NCI-H1105 treated with DMSO at 0.1 percent for 48 hours (cell line): ENCODE measurements at regions not wholly inside any gene's neighbourhood (a gene's known extent, or its start where the extent isn't known, plus 50 kb on each side); places are given as distances from the start of the nearest gene placed in this dataset.

Source experiments
- DNase-seq: peaks from one replicate; lab custom pipeline; 2025; lab: John Stamatoyannopoulos, UW

- no peak for DNase-seq
These were observed 179.8 kb downstream of the FOXA2 start for GRCh38 chr20:22404419-22405170.

DNA sequence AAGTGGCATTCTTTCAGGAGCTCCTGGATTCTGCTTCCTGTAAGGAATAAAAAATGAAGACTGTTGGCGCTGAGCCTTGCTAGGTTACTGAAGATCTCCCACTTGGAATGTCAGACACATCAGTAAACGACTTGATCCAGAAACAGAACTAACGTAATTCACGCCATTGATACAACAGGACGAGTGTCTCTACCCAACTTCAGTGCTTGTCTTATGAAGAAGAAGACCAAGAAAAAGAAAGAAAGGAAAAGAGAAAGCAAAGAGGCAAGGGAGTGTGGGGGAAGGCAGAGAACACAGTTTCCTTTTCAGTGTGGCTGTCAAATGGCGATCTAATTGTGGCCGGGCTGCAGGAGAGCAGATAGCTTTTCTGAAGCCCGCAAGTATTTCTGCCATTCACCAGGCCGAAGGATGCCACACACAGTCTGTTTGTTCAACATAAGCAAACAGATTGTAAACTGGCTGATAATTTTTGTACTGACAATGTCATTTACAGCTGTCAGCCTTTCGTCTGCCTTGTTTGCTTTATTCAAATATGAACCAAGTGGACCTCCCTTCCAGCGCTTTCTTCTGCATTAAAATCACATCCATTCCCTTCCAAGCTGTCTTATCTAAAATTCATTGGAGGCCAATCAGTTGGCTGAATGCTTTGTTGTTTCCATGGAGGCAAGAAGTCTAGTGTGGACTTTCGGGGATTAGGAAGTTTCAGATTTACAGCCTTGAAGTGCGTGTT lies 180.6 kb downstream of the FOXA2 start:
- peak; percentile 37 for DNase-seq

GRCh38 chr20:22403022-22403631 lies 181.2 kb downstream of the FOXA2 start:
- peak; percentile 43 for DNase-seq

GRCh38 chr20:22402550-22402949 lies 181.8 kb downstream of the FOXA2 start:
- peak; percentile 39 for DNase-seq

- DNase-seq = no peak
These were observed 183.9 kb downstream of the FOXA2 start for GRCh38 chr20:22400440-22400839.

DNA sequence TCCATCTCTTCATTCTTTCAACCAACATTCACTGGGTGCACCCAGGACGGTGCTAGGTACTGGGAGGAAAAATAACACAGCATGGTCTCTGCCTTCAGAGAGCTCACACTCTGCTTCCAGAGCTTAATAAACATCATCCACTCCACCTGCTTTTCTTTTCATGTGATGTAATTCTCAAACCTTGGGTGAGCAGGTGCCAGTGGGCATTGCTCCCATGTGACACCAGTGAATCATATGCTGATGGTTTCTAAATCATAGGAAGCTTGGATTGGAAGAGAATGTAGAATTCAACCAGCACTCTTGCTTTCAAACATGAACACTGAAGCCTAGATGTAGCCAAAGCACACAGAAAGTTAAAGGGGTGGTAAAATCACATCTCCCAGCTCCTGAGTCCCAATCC lies 189.8 kb downstream of the FOXA2 start:
- DNase-seq = no peak

DNA sequence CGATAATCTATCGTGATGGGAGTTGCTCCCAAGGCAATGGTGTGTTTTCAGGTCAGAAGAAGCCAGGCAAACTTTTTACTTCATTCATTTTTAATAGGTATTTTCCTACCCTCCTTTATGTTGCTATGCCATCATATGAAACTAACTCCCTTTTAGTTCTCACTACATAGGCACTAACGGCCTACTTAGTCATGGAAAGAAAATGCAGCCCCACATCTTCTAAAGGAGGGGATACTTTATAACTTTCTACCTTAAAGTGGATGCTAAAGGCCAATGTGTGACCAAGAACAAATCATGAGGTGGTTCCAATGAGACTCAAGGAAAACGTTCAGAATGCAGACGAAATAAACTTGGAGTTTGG lies 193.8 kb downstream of the FOXA2 start:
- DNase-seq = no peak

GRCh38 chr20:22389836-22390542 lies 194.4 kb downstream of the FOXA2 start:
- peak; percentile 65 for DNase-seq

GRCh38 chr20:22387452-22387851 lies 196.9 kb downstream of the FOXA2 start:
- DNase-seq = no peak

DNA sequence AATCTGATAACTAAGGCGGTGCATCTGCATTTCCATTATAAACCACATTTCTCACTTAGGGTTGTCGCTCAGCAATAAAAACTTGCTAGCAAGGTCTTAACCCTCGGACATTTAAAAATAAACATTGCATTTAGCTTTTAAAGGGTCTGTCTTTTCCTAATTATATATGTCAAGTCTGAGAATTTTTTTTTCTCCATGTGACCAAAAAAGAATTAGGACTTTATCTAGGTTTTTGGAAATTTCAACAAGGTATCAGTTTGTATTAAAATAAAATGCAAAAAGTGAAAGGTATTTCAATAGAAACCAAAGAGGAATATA lies 198.1 kb downstream of the FOXA2 start:
- DNase-seq = no peak

GRCh38 chr20:22385602-22386305 lies 198.6 kb downstream of the FOXA2 start:
- DNase-seq = peak; percentile 5

DNA sequence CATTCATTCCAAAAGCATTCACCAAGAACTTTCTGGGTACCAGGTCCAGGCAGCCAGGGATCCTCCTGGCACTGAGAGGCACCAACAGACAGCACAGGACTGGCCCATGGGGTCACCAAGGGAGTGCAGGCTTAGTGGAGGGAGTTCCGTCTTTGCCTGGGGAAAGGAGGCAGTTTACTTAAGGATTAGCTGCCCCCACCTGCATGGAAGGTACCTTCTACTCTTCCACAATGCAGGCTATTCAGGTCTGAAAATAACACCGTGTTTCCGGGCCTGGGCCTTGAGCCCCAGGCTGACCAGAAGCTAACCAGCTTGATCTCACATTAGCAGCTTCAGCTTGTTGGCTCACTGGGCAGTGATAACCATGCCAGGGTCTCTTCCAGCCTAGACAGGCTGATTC lies 199.4 kb downstream of the FOXA2 start:
- DNase-seq = no peak

- DNase-seq = no peak
These were observed 201.2 kb downstream of the FOXA2 start for GRCh38 chr20:22383156-22383555.

- no peak for DNase-seq
These were observed 201.6 kb downstream of the FOXA2 start for GRCh38 chr20:22382742-22383141.

- DNase-seq = no peak
These were observed 202.5 kb downstream of the FOXA2 start for GRCh38 chr20:22381812-22382416.

DNA sequence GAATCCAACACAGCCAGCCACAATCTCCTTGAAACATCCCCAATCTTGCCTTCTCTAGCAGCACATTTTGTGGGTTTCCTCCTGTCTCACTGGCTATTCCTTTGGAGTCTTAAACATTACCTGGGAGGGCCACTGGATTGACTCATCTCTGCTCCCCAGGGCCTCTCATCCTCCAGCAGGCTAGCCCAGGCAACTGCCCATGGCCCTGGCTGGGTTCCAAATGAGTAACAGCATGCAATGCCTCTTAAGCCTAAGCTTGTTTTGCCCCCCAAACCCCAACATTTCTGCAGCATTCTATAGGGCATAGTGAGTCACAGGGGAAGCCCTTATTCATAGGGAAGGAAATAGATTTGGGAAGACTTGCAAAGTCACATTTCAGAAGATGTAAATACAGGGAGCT lies 204.9 kb downstream of the FOXA2 start:
- DNase-seq = peak; percentile 7

- DNase-seq = peak; percentile 36
These were observed 209.4 kb downstream of the FOXA2 start for GRCh38 chr20:22374678-22375590.

DNA sequence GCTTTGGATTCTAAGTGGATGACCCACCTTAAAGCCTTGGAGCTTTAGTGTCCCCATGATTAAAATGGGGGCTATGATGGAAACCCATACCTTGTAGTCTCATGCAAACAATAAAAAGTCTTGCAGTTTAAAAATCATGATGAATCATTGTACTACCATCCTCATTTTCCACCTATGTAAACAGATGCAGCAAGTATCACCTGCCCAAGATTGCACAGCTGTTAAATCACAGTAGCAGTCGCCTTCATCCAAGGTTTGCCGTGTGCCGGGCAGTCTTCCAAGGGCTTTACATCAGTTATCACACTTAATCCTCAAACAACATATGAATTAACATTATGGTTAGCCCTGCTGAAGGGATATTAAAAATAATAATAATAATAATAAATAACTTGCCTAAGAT lies 210.3 kb downstream of the FOXA2 start:
- peak; percentile 55 for DNase-seq

- DNase-seq = peak; percentile 8
These were observed 211.0 kb downstream of the FOXA2 start for GRCh38 chr20:22373164-22373895.

GRCh38 chr20:22371843-22372242 lies 212.5 kb downstream of the FOXA2 start:
- DNase-seq = no peak
